AG04450 (cell line): ENCODE measurements at regions not wholly inside any gene's neighbourhood (a gene's known extent, or its start where the extent isn't known, plus 50 kb on each side); places are given as distances from the start of the nearest gene placed in this dataset.

Experiments
- CTCF ChIA-PET: fragments of 300-600, 350-600 bp; formaldehyde crosslinking; extraction: SDS; loops from one replicate; lab custom pipeline; 2022; ENCODE audit warnings: antibody characterized with exemption, inconsistent platforms; lab: Charles Lee
- POLR2A ChIA-PET: fragments of 350-600 bp; formaldehyde crosslinking; extraction: SDS; loops from one replicate; lab custom pipeline; 2021; ENCODE audit warnings: antibody characterized with exemption, inconsistent platforms; lab: Yijun Ruan, JAX
- DNase-seq: peaks from one replicate; pipeline ENCODE4 v3.0.0-alpha.2; 2011; ENCODE audit warnings: low read depth, low spot score
- H3K27ac ChIP-seq: one replicate; pipeline ENCODE4 v1.5.1; 2012; ENCODE audit warnings: low read depth, low read length, control low read depth
- H3K27me3 ChIP-seq: one replicate; pipeline ENCODE4 v1.6.0; 2012; ENCODE audit warnings: low read length; ENCODE audit not compliant: control insufficient read depth, insufficient read depth
- H3K4me3 ChIP-seq: 2 replicates; pipeline ENCODE4 v1.5.1; 2011; ENCODE audit warnings: mild to moderate bottlenecking, low read depth, low read length, control low read depth
- H3K9me3 ChIP-seq: 2 replicates; pipeline ENCODE4 v1.5.1; 2012; ENCODE audit warnings: low read length; ENCODE audit not compliant: control insufficient read depth, insufficient read depth
- CTCF ChIP-seq: IDR thresholded peaks from 2 replicates; pipeline ENCODE4 v1.5.1; 2011; ENCODE audit warnings: low read depth, low read length, control low read depth, inconsistent platforms

GRCh38 chr10:32131388-32131787 lies 75.2 kb upstream of the KIF5B start:
- no peak for DNase-seq
- no peaks in the 10 kb centered on the region for H3K9me3 ChIP-seq
- POLR2A ChIA-PET = no interaction called here
- H3K27me3 ChIP-seq = peaks cover 5% of the 10 kb centered on the region
- no peak for TF ChIP-seq CTCF
- H3K27ac ChIP-seq = no peak overlapping the region
- no peak overlapping the region for H3K4me3 ChIP-seq
- CTCF ChIA-PET = no interaction called here

GRCh38 chr10:32130788-32131187 lies 74.6 kb upstream of the KIF5B start:
- POLR2A ChIA-PET = no interaction called here
- CTCF ChIA-PET = no interaction called here

GRCh38 chr10:32125023-32125422 lies 68.8 kb upstream of the KIF5B start:
- H3K27me3 ChIP-seq = peaks cover 9% of the 10 kb centered on the region
- peaks cover 17% of the 10 kb centered on the region for H3K9me3 ChIP-seq
- H3K4me3 ChIP-seq = no peak overlapping the region
- CTCF ChIA-PET = no interaction called here
- H3K27ac ChIP-seq = no peak overlapping the region
- no peak for TF ChIP-seq CTCF
- POLR2A ChIA-PET = no interaction called here
- no peak for DNase-seq

More at GRCh38 chr10:32130788-32131187, 74.6 kb upstream of the KIF5B start:
- H3K4me3 ChIP-seq = no peak overlapping the region
- DNase-seq = no peak
- H3K9me3 ChIP-seq = no peaks in the 10 kb centered on the region
- no peak for TF ChIP-seq CTCF
- peaks cover 5% of the 10 kb centered on the region for H3K27me3 ChIP-seq
- H3K27ac ChIP-seq = no peak overlapping the region

GRCh38 chr10:32123021-32123420 lies 66.8 kb upstream of the KIF5B start:
- H3K4me3 ChIP-seq = no peak overlapping the region
- ChIA-PET CTCF (no interaction called here), POLR2A (interaction anchor here (1.1 kb wide), 1 partner anchor 11 kb away, joined by 4 read pairs; no protein-coding TSS in a partner anchor)
- H3K27ac ChIP-seq = no peak overlapping the region
- DNase-seq = no peak
- no peak for TF ChIP-seq CTCF
- H3K9me3 ChIP-seq = peaks cover 17% of the 10 kb centered on the region
- H3K27me3 ChIP-seq = peaks cover 6% of the 10 kb centered on the region

GRCh38 chr10:32121648-32122047 lies 65.4 kb upstream of the KIF5B start:
- Histone ChIP-seq H3K4me3 (no peak overlapping the region), H3K27ac (no peak overlapping the region), H3K9me3 (peaks cover 17% of the 10 kb centered on the region), H3K27me3 (peaks cover 6% of the 10 kb centered on the region)
- ChIA-PET POLR2A (no interaction called here), CTCF (no interaction called here)
- no peak for DNase-seq
- no peak for TF ChIP-seq CTCF
